Activated CD4-positive, alpha-beta T cell treated with anti-CD3 and anti-CD28 coated beads, Interleukin-2, amount 10 ng/mL, durations not matched to agents 7 days and 5 days (primary cell): ENCODE measurements at regions not wholly inside any gene's neighbourhood (a gene's known extent, or its start where the extent isn't known, plus 50 kb on each side); places are given as distances from the start of the nearest gene placed in this dataset.

Experiments used
- CTCF ChIA-PET: fragments of 350-600 bp; sonication (Branson Sonifier 250); formaldehyde crosslinking; loops from one replicate; lab custom pipeline; 2021; ENCODE audit warnings: antibody characterized with exemption; lab: Charles Lee
- POLR2A ChIA-PET: fragments of 350-600 bp; sonication (Branson Sonifier 250); formaldehyde crosslinking; loops from one replicate; lab custom pipeline; 2021; ENCODE audit warnings: antibody characterized with exemption; lab: Charles Lee
- DNase-seq: peaks from one replicate; pipeline ENCODE4 v3.0.0-alpha.2; 2020
- H3K27ac Mint-ChIP-seq: one replicate; pipeline ENCODE4 v1.8.0; 2021; ENCODE audit warnings: mild to moderate bottlenecking, moderate library complexity, mixed read lengths
- H3K27me3 Mint-ChIP-seq: one replicate; pipeline ENCODE4 v1.8.0; 2021; ENCODE audit warnings: mixed read lengths
- H3K36me3 Mint-ChIP-seq: one replicate; pipeline ENCODE4 v1.8.0; 2021; ENCODE audit warnings: low read depth, mixed read lengths
- H3K4me1 Mint-ChIP-seq: one replicate; pipeline ENCODE4 v1.8.0; 2021; ENCODE audit warnings: mixed read lengths
- H3K4me3 Mint-ChIP-seq: one replicate; pipeline ENCODE4 v1.8.0; 2021; ENCODE audit warnings: mild to moderate bottlenecking, moderate library complexity, mixed read lengths
- H3K9me3 Mint-ChIP-seq: one replicate; pipeline ENCODE4 v1.8.0; 2021; ENCODE audit warnings: mixed read lengths

DNA sequence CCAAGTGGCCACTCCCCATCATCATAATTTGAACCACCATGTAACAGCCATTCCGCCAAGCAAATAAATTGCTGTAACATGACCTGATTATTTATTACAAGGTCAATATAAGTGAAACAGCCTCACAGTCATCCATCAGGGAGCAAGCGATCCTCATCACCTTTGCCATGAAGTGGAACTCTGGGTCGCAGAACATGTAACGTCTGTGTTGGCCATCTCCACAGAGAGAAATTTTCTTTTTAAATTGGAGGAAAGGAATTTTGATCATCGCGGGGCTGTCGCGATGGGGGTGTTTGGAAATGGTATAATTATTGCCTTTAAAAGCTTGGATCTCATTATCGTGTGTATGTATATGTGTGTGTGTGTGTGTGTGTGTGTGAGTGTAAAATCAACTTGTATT is 90.2 kb downstream of the SHOX start:
- H3K36me3 Mint-ChIP-seq, result no peaks in the 10 kb centered on the region
- no peaks in the 10 kb centered on the region for H3K27me3 Mint-ChIP-seq
- no peak overlapping the region for H3K4me3 Mint-ChIP-seq
- ChIA-PET POLR2A (no interaction called here), CTCF (no interaction called here)
- H3K9me3 Mint-ChIP-seq, result peaks cover 30% of the 10 kb centered on the region
- DNase-seq, result no peak
- H3K27ac Mint-ChIP-seq, result no peak overlapping the region
- H3K4me1 Mint-ChIP-seq, result no peaks in the 10 kb centered on the region

DNA sequence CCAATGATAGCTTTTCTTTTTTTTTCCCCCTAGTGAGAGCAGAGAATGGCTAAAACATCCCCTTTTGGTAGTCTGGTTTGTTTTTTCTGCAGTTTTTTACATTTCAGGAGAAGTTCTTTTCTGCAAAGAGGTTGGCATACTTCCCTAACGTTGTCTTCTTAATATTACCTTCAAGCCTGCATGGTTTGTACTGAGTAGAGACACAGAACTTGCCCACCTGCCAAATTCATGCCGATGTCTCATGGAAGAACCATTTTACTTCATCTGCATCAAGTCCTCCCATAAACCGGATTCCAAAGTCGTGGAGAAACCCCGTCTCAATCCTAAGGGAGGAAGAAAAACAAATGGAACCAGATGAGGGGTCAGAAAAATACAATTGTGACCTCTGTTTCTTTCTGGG is 89.7 kb downstream of the SHOX start:
- DNase-seq, result no peak
- Mint-ChIP-seq H3K9me3 (peaks cover 32% of the 10 kb centered on the region), H3K36me3 (no peaks in the 10 kb centered on the region), H3K4me3 (no peak overlapping the region), H3K4me1 (no peaks in the 10 kb centered on the region), H3K27me3 (no peaks in the 10 kb centered on the region), H3K27ac (no peak overlapping the region)
- ChIA-PET POLR2A (no interaction called here), CTCF (no interaction called here)

DNA sequence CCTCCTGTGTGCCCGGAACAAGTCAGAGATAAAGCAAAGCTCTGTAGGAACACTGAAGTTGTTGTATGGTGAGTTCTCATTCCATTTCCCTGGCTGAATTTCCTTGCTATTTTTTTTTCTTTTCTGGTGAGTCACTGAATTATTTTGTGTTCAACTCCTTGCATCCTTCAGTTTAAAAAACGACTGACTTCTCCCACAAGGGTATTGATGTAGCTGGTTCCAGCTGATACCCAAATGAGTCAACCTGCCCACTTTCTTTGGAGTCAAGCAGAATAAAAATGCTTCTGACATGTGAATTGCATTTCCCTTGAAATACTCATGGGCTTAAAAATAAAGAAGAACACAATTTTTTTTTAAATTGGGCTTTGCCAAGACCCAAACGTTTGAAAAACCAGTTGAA is 85.5 kb downstream of the SHOX start:
- ChIA-PET POLR2A (no interaction called here), CTCF (no interaction called here)
- Mint-ChIP-seq H3K36me3 (no peaks in the 10 kb centered on the region), H3K27ac (no peak overlapping the region), H3K4me1 (no peaks in the 10 kb centered on the region), H3K9me3 (peaks cover 34% of the 10 kb centered on the region), H3K4me3 (no peak overlapping the region), H3K27me3 (no peaks in the 10 kb centered on the region)
- no peak for DNase-seq

DNA sequence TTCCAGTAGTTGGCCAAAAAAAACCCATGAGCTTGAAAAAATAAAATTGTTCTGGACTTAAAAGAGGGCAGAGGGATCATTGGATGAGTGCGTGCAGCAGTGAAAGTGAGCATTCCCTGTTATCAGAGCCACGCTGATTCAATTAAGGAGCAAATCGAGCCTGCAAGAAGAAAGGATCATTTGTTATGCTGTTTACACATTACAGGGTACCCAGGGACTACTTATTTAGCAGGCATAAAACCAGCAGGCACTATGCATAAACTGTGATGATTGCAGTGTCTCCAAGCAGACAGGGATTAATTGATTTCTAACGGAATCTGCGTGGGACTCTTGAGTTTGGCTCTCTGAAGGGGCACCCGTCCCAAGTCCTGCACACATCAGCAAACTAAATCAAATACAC is 83.5 kb downstream of the SHOX start:
- Mint-ChIP-seq H3K36me3 (no peaks in the 10 kb centered on the region), H3K4me1 (no peaks in the 10 kb centered on the region), H3K9me3 (peaks cover 30% of the 10 kb centered on the region), H3K27ac (no peak overlapping the region), H3K27me3 (no peaks in the 10 kb centered on the region), H3K4me3 (no peak overlapping the region)
- DNase-seq, result no peak
- POLR2A ChIA-PET, result no interaction called here
- CTCF ChIA-PET, result no interaction called here
